Endothelial cell of umbilical vein (primary cell): ENCODE measurements at regions not wholly inside any gene's neighbourhood (a gene's known extent, or its start where the extent isn't known, plus 50 kb on each side); places are given as distances from the start of the nearest gene placed in this dataset.

Source experiments
- EZH2 ChIP-seq: IDR thresholded peaks from 2 replicates; pipeline ENCODE4 v1.6.1; 2012; ENCODE audit warnings: borderline replicate concordance, low read depth, mild to moderate bottlenecking, moderate library complexity, low read length, inconsistent platforms; ENCODE audit not compliant: severe bottlenecking
- GATA2 ChIP-seq: IDR thresholded peaks from 2 replicates; pipeline ENCODE4 v1.7.0; 2011; ENCODE audit warnings: low read depth, mild to moderate bottlenecking, moderate library complexity, mixed read lengths, low read length; ENCODE audit not compliant: insufficient read length, insufficient read depth
- JUN ChIP-seq: IDR thresholded peaks from 2 replicates; pipeline ENCODE4 v1.6.1; 2011; ENCODE audit warnings: borderline replicate concordance, low read depth; ENCODE audit not compliant: insufficient read length, insufficient read depth
- MYC ChIP-seq: IDR thresholded peaks from one replicate; pipeline ENCODE4 v1.6.1; 2011; ENCODE audit warnings: mild to moderate bottlenecking, low read depth, low read length
- POLR2A ChIP-seq: IDR thresholded peaks from 2 replicates; pipeline ENCODE4 v1.6.1; 2012; ENCODE audit warnings: low read depth, mild to moderate bottlenecking, control low read depth, low read length
- POLR2AphosphoS5 ChIP-seq: IDR thresholded peaks from 2 replicates; pipeline ENCODE4 v1.6.1; 2012; ENCODE audit warnings: low read depth, mild to moderate bottlenecking, control low read depth, low read length, moderate library complexity; ENCODE audit not compliant: insufficient read depth
- TF ChIP-seq, protein P1 (sequence below), 2 donors: IDR thresholded peaks; 1 replicate in 1 of 2; 2 replicates in 1 of 2; pipeline ENCODE4 v1.5.1; 2011; ENCODE audit warnings: low read length in 2 of 2, mild to moderate bottlenecking in 2 of 2, moderate library complexity in 2 of 2, control low read depth in 1 of 2, inconsistent platforms in 1 of 2, low read depth in 1 of 2; ENCODE audit not compliant: insufficient read depth in 1 of 2; ENCODE audit errors: extremely low read depth in 1 of 2
- TF ChIP-seq, protein P2 (sequence below): IDR thresholded peaks from 2 replicates; pipeline ENCODE4 v1.6.1; 2011; ENCODE audit not compliant: insufficient read depth, insufficient read length

DNA sequence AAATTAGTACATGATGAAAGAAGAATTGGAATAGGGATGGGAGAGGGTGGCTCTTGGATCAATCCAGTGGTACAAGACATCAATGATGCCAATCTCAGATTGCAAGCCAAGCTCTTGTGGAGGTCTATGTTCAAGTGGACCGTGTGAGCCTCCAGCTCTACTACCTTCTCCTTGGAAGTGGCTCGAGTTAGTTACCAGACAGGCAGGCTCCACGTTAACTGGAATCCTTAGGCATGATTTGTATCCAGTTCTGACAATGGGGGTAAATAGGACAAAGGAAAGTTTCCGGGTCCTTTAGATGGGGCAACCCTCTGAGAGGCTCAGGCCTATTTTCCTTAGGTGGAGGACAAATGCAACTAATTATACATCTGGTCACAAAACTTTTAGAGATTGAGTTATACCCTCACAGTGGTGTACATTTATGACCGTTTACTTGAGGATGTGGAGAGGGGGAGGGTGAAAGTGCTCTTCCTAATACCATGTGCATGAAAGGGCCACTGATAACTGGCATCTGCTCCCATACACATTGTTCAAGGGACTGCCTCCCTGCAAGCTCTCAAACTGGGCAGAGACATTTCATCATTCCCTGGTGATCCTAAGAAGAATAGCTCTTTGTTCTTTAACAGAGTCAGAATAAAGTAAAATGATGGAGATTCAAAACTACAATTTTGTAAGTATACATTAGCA lies 180.2 kb downstream of the SOCS6 start:
- TF ChIP-seq, protein P1, sequence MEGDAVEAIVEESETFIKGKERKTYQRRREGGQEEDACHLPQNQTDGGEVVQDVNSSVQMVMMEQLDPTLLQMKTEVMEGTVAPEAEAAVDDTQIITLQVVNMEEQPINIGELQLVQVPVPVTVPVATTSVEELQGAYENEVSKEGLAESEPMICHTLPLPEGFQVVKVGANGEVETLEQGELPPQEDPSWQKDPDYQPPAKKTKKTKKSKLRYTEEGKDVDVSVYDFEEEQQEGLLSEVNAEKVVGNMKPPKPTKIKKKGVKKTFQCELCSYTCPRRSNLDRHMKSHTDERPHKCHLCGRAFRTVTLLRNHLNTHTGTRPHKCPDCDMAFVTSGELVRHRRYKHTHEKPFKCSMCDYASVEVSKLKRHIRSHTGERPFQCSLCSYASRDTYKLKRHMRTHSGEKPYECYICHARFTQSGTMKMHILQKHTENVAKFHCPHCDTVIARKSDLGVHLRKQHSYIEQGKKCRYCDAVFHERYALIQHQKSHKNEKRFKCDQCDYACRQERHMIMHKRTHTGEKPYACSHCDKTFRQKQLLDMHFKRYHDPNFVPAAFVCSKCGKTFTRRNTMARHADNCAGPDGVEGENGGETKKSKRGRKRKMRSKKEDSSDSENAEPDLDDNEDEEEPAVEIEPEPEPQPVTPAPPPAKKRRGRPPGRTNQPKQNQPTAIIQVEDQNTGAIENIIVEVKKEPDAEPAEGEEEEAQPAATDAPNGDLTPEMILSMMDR (IDR thresholded peaks at IDR 0.05; ENCODE audit: extremely low read depth in 1 of 2, insufficient read depth in 1 of 2, low read depth in 1 of 2, low read length in 2 of 2), result no peak
- TF ChIP-seq, protein P2, sequence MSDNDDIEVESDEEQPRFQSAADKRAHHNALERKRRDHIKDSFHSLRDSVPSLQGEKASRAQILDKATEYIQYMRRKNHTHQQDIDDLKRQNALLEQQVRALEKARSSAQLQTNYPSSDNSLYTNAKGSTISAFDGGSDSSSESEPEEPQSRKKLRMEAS, result no peak
- TF ChIP-seq MYC (no peak), POLR2AphosphoS5 (no peak), GATA2 (no peak), POLR2A (no peak), JUN (no peak), EZH2 (no peak)
